ENCODE measurements at regions not wholly inside any gene's neighbourhood (a gene's known extent, or its start where the extent isn't known, plus 50 kb on each side); places are given as distances from the start of the nearest gene placed in this dataset.

GRCh38 chr12:59388694-59389093 lies 207.1 kb upstream of the SLC16A7 start:
- TF ChIP-seq, protein P1, sequence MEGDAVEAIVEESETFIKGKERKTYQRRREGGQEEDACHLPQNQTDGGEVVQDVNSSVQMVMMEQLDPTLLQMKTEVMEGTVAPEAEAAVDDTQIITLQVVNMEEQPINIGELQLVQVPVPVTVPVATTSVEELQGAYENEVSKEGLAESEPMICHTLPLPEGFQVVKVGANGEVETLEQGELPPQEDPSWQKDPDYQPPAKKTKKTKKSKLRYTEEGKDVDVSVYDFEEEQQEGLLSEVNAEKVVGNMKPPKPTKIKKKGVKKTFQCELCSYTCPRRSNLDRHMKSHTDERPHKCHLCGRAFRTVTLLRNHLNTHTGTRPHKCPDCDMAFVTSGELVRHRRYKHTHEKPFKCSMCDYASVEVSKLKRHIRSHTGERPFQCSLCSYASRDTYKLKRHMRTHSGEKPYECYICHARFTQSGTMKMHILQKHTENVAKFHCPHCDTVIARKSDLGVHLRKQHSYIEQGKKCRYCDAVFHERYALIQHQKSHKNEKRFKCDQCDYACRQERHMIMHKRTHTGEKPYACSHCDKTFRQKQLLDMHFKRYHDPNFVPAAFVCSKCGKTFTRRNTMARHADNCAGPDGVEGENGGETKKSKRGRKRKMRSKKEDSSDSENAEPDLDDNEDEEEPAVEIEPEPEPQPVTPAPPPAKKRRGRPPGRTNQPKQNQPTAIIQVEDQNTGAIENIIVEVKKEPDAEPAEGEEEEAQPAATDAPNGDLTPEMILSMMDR (IDR thresholded peaks at IDR 0.05): no peak
- no peak for TF ChIP-seq ZFX (IDR thresholded peaks at IDR 0.05; ENCODE audit: borderline replicate concordance)

Measured in 22Rv1 (cell line).